Neural cell (in vitro differentiated cells): ENCODE measurements at regions not wholly inside any gene's neighbourhood (a gene's known extent, or its start where the extent isn't known, plus 50 kb on each side); places are given as distances from the start of the nearest gene placed in this dataset.

Experiments used
- H2AFZ ChIP-seq: fragments of 200-600, 300-800 bp; sonication (generic), shearing (Covaris generic); 2 replicates; pipeline ENCODE4 v1.6.0; 2014; ENCODE audit warnings: low read depth, mild to moderate bottlenecking, antibody characterized with exemption, low read length, moderate library complexity
- H3F3A ChIP-seq: fragments of 200-600 bp; shearing (Covaris generic); 2 replicates; pipeline ENCODE4 v1.6.1; 2016; ENCODE audit warnings: mild to moderate bottlenecking, moderate library complexity, mixed read lengths, antibody characterized with exemption, low read length; ENCODE audit not compliant: insufficient read depth, poor library complexity, severe bottlenecking
- H3K27ac ChIP-seq: fragments of 200-600, 300-800 bp; sonication (generic), shearing (Covaris generic); 2 replicates; pipeline ENCODE4 v1.5.1; 2014; ENCODE audit warnings: mild to moderate bottlenecking, low read length, moderate library complexity
- H3K27me3 ChIP-seq: fragments of 300-800, 200-600 bp; sonication (generic), shearing (Covaris generic); 2 replicates; pipeline ENCODE4 v1.6.0; 2014; ENCODE audit warnings: mild to moderate bottlenecking, low read depth, low read length, moderate library complexity; ENCODE audit not compliant: insufficient read depth
- H3K36me3 ChIP-seq: fragments of 300-800, 200-600 bp; sonication (generic), shearing (Covaris generic); 2 replicates; pipeline ENCODE4 v1.5.1; 2014; ENCODE audit warnings: mild to moderate bottlenecking, antibody characterized with exemption, low read length, moderate library complexity; ENCODE audit not compliant: insufficient read depth
- H3K4me2 ChIP-seq: fragments of 300-800, 200-600 bp; sonication (generic), shearing (Covaris generic); 2 replicates; pipeline ENCODE4 v1.6.0; 2014; ENCODE audit warnings: mild to moderate bottlenecking, low read length
- H3K4me3 ChIP-seq: fragments of 300-800, 200-600 bp; sonication (generic), shearing (Covaris generic); 2 replicates; pipeline ENCODE4 v1.5.1; 2014; ENCODE audit warnings: mild to moderate bottlenecking, low read length, moderate library complexity
- H3K79me2 ChIP-seq: fragments of 200-600 bp; shearing (Covaris generic); replicated peaks from 2 replicates; pipeline ENCODE4 v1.6.0; 2014; ENCODE audit warnings: mild to moderate bottlenecking, low read length, moderate library complexity; ENCODE audit not compliant: insufficient read depth
- H3K9ac ChIP-seq: fragments of 300-800, 200-600 bp; sonication (generic), shearing (Covaris generic); 2 replicates; pipeline ENCODE4 v1.6.1; 2016; ENCODE audit warnings: mild to moderate bottlenecking, low read length, mixed read lengths
- H3K9me2 ChIP-seq: fragments of 200-600 bp; shearing (Covaris generic); 2 replicates; pipeline ENCODE4 v1.6.1; 2016; ENCODE audit warnings: mild to moderate bottlenecking, low read length, mixed read lengths; ENCODE audit not compliant: insufficient read depth
- H3K9me3 ChIP-seq: fragments of 200-600, 300-800 bp; sonication (generic), shearing (Covaris generic); 2 replicates; pipeline ENCODE4 v1.6.1; 2016; ENCODE audit warnings: mild to moderate bottlenecking, mixed run types, low read length, moderate library complexity, mixed read lengths
- H4K20me1 ChIP-seq: fragments of 200-600 bp; shearing (Covaris generic); 2 replicates; pipeline ENCODE4 v1.6.1; 2016; ENCODE audit warnings: mild to moderate bottlenecking, mixed run types; ENCODE audit not compliant: insufficient read depth
- CTCF ChIP-seq: fragments of 450-650 bp; IDR thresholded peaks from 2 replicates; pipeline ENCODE4 v1.5.1; 2014; ENCODE audit warnings: antibody characterized with exemption, mild to moderate bottlenecking, moderate library complexity; ENCODE audit not compliant: poor library complexity, severe bottlenecking
- EP300 ChIP-seq: fragments of 450-650 bp; conservative IDR thresholded peaks from 2 replicates; pipeline ENCODE4 v1.6.1; 2014; ENCODE audit warnings: antibody characterized with exemption, mild to moderate bottlenecking, moderate library complexity; ENCODE audit not compliant: poor library complexity, severe bottlenecking
- EZH2 ChIP-seq: fragments of 200-600, 300-800 bp; shearing (Covaris generic), sonication (generic); IDR thresholded peaks from 2 replicates; pipeline ENCODE4 v1.6.1; 2014; ENCODE audit warnings: antibody characterized with exemption, low read length, borderline replicate concordance, mild to moderate bottlenecking; ENCODE audit not compliant: insufficient read depth, poor library complexity, severe bottlenecking
- MXI1 ChIP-seq: fragments of 450-650 bp; conservative IDR thresholded peaks from 2 replicates; pipeline ENCODE4 v1.6.1; 2014; ENCODE audit warnings: antibody characterized with exemption, mild to moderate bottlenecking; ENCODE audit not compliant: poor library complexity, severe bottlenecking
- POLR2AphosphoS5 ChIP-seq: IDR thresholded peaks from 2 replicates; pipeline ENCODE4 v1.6.1; 2012
- RAD21 ChIP-seq: fragments of 450-650 bp; conservative IDR thresholded peaks from 2 replicates; pipeline ENCODE4 v1.6.1; 2014; ENCODE audit warnings: antibody characterized with exemption, mild to moderate bottlenecking, moderate library complexity
- REST ChIP-seq: IDR thresholded peaks from 2 replicates; pipeline ENCODE4 v1.6.1; 2012; ENCODE audit warnings: borderline replicate concordance
- SMC3 ChIP-seq: fragments of 450-650 bp; conservative IDR thresholded peaks from 2 replicates; pipeline ENCODE4 v1.6.1; 2014; ENCODE audit warnings: antibody characterized with exemption, mild to moderate bottlenecking, moderate library complexity; ENCODE audit not compliant: poor library complexity
- TAF1 ChIP-seq: IDR thresholded peaks from 2 replicates; pipeline ENCODE4 v1.6.1; 2012; ENCODE audit warnings: low read depth

GRCh38 chr1:13945856-13946255 is 245.9 kb downstream of the PRDM2 start:
- Histone ChIP-seq H3K9me2 (no peaks in the 10 kb centered on the region), H3K9me3 (peaks cover 4% of the 10 kb centered on the region), H2AFZ (no peak overlapping the region), H4K20me1 (no peaks in the 10 kb centered on the region), H3K4me3 (no peak overlapping the region), H3K36me3 (no peaks in the 10 kb centered on the region), H3K9ac (no peak overlapping the region), H3K27me3 (no peaks in the 10 kb centered on the region), H3K27ac (no peak overlapping the region), H3F3A (no peaks in the 10 kb centered on the region), H3K79me2 (no peaks in the 10 kb centered on the region), H3K4me2 (no peak overlapping the region)
- TF ChIP-seq CTCF (no peak), POLR2AphosphoS5 (no peak), MXI1 (no peak), TAF1 (no peak), REST (no peak), SMC3 (no peak), EZH2 (no peak), EP300 (no peak), RAD21 (no peak)

GRCh38 chr1:13947658-13948057 is 247.7 kb downstream of the PRDM2 start:
- Histone ChIP-seq H2AFZ (no peak overlapping the region), H3K9me3 (peaks cover 4% of the 10 kb centered on the region), H3K9ac (no peak overlapping the region), H3K27ac (no peak overlapping the region), H3F3A (no peaks in the 10 kb centered on the region), H3K79me2 (no peaks in the 10 kb centered on the region), H3K27me3 (no peaks in the 10 kb centered on the region), H3K4me2 (no peak overlapping the region), H3K9me2 (no peaks in the 10 kb centered on the region), H4K20me1 (no peaks in the 10 kb centered on the region), H3K4me3 (no peak overlapping the region), H3K36me3 (no peaks in the 10 kb centered on the region)
- TF ChIP-seq TAF1 (no peak), CTCF (no peak), RAD21 (no peak), MXI1 (no peak), REST (no peak), EP300 (no peak), SMC3 (no peak), EZH2 (no peak), POLR2AphosphoS5 (no peak)
